ENCODE measurements at regions not wholly inside any gene's neighbourhood (a gene's known extent, or its start where the extent isn't known, plus 50 kb on each side); places are given as distances from the start of the nearest gene placed in this dataset.

DNA sequence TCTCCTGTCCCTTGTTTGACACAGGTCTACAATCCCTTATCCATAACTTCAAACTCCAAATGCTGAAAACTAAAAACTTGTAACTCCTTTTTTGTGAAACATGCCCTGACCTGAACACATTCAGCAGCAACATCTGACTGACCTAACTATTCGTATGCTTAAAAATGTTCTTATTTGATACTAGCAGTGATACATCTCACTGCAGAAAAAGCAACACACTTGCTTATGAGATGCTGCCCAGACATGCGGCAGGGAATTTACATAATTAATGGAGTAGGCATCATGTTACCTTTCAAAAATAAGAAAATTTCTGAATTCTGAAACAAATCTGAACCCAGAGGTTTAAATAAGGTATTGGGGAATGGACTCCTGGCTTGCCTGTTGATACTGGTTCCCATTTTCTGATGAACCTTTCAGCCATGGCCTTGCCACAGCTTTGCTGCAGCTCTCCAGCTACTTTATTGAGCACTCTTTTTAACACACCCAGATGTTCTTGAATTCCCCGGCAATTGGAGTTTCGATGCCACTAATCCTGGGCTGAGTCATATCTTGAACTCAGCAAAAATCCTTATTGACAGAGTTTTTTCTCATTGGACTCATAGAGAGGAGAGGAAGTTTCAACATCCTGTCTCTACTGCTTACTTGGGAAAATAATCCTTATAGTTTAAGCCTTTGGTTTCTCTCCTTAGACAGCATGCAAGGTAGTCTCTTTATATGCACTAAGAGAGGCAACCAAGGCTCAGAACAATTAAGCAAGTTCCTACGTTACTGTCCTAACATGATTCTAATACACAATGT lies 296.6 kb upstream of the LMCD1 start:
- TF ChIP-seq, protein P1, sequence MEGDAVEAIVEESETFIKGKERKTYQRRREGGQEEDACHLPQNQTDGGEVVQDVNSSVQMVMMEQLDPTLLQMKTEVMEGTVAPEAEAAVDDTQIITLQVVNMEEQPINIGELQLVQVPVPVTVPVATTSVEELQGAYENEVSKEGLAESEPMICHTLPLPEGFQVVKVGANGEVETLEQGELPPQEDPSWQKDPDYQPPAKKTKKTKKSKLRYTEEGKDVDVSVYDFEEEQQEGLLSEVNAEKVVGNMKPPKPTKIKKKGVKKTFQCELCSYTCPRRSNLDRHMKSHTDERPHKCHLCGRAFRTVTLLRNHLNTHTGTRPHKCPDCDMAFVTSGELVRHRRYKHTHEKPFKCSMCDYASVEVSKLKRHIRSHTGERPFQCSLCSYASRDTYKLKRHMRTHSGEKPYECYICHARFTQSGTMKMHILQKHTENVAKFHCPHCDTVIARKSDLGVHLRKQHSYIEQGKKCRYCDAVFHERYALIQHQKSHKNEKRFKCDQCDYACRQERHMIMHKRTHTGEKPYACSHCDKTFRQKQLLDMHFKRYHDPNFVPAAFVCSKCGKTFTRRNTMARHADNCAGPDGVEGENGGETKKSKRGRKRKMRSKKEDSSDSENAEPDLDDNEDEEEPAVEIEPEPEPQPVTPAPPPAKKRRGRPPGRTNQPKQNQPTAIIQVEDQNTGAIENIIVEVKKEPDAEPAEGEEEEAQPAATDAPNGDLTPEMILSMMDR (conservative IDR thresholded peaks at IDR 0.05 in 1 of 2, IDR thresholded peaks at IDR 0.05 in 1 of 2; ENCODE audit: low read depth in 1 of 2, low read length in 2 of 2) = no peak
- TF ChIP-seq EZH2 (IDR thresholded peaks at IDR 0.05; ENCODE audit: low read length, missing control alignments) = no peak
